Suprapubic skin (tissue), 4 donors: ENCODE measurements at regions not wholly inside any gene's neighbourhood (a gene's known extent, or its start where the extent isn't known, plus 50 kb on each side); places are given as distances from the start of the nearest gene placed in this dataset.

Experiments used
- DNase-seq, 2 donors: peaks; one replicate each; pipeline ENCODE4 v3.0.0-alpha.2; 2019; ENCODE audit warnings: low spot score in 2 of 2
- H3K27ac ChIP-seq: fragments of 200-600 bp; sonication (generic); one replicate; pipeline ENCODE4 v1.5.1; 2019
- H3K27me3 ChIP-seq: fragments of 200-600 bp; sonication (generic); one replicate; pipeline ENCODE4 v1.5.1; 2019
- H3K36me3 ChIP-seq: fragments of 200-600 bp; sonication (generic); one replicate; pipeline ENCODE4 v1.5.1; 2019
- H3K4me1 ChIP-seq: fragments of 200-600 bp; sonication (generic); one replicate; pipeline ENCODE4 v1.5.1; 2019
- H3K4me3 ChIP-seq: fragments of 200-600 bp; sonication (generic); one replicate; pipeline ENCODE4 v1.5.1; 2019; ENCODE audit warnings: mild to moderate bottlenecking
- H3K9me3 ChIP-seq: fragments of 200-600 bp; sonication (generic); one replicate; pipeline ENCODE4 v1.5.1; 2019
- EP300 ChIP-seq: sonication (generic); formaldehyde crosslinking; IDR thresholded peaks from one replicate; pipeline ENCODE4 v1.6.1; 2017; ENCODE audit warnings: antibody characterized with exemption
- POLR2A ChIP-seq, 2 donors: fragments of 450-650 bp; IDR thresholded peaks; one replicate each; pipeline ENCODE4 v1.6.1; 2017; ENCODE audit warnings: antibody characterized with exemption in 2 of 2, mild to moderate bottlenecking in 2 of 2, moderate library complexity in 2 of 2
- POLR2AphosphoS5 ChIP-seq, 3 donors: sonication (generic); formaldehyde crosslinking; IDR thresholded peaks; one replicate each; pipeline ENCODE4 v1.6.1; 2017; ENCODE audit warnings: antibody characterized with exemption in 3 of 3
- WGBS: methylation state at CpG from one replicate; pipeline ENCODE4 v1.1.5; 2018; 5-methylcytosine and 5-hydroxymethylcytosine counted together
- TF ChIP-seq, protein P1 (sequence below), 2 donors: fragments of 200-600 bp in 1 of 2; fragments of 450-650 bp in 1 of 2; sonication (generic) in 1 of 2; IDR thresholded peaks; one replicate each; pipeline ENCODE4 v1.5.1; 2016 to 2019; ENCODE audit warnings: antibody characterized with exemption in 2 of 2, mild to moderate bottlenecking in 1 of 2, moderate library complexity in 1 of 2

DNA sequence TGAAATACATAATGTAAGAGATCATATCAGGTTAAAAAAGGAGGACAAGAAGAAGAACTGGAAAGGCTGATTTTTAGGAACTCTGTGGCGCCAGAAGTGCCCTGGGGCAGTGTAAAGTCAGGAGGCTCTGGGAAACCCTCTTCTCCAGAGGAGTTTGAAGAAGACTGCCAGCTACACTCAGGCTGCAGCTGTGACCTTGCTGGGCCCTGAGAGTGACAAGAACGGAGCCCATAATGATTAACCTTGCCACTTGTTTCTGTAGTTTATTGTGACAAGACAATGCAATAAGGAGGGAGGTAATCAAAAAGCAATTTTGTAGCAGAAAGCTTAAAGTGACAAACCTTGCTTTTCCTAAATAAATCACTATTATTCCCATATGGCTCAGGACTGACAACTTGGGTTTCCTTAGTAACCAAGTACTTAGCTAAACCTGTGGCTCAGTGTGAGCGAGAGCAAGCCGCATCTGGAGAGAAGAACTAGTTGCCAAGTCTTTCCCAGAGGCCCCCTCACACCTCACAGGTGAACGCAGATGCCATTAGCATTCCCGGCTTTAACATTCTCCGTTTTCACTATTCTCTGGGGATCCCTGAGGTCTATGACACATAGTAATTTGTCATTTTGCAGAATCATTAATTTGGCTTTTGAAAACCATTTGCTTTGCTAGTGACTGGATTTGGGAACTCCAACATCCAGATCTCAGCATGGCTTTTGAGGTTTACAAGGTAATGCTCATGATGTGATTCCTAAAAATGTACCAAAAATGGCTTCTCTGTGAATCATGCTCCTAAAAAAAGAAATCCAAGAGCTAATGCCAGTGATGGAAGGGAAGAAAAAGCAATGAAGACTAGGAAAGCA, 115.9 kb downstream of the OMA1 start:
- no peaks in the 10 kb centered on the region for H3K27me3 ChIP-seq
- 79% methylated on average over 7 of the region's 7 CpGs for WGBS
- no peaks in the 10 kb centered on the region for H3K36me3 ChIP-seq
- no peak overlapping the region for H3K27ac ChIP-seq
- DNase-seq, result no peak
- peaks cover 3% of the 10 kb centered on the region for H3K4me1 ChIP-seq
- TF ChIP-seq, protein P1, sequence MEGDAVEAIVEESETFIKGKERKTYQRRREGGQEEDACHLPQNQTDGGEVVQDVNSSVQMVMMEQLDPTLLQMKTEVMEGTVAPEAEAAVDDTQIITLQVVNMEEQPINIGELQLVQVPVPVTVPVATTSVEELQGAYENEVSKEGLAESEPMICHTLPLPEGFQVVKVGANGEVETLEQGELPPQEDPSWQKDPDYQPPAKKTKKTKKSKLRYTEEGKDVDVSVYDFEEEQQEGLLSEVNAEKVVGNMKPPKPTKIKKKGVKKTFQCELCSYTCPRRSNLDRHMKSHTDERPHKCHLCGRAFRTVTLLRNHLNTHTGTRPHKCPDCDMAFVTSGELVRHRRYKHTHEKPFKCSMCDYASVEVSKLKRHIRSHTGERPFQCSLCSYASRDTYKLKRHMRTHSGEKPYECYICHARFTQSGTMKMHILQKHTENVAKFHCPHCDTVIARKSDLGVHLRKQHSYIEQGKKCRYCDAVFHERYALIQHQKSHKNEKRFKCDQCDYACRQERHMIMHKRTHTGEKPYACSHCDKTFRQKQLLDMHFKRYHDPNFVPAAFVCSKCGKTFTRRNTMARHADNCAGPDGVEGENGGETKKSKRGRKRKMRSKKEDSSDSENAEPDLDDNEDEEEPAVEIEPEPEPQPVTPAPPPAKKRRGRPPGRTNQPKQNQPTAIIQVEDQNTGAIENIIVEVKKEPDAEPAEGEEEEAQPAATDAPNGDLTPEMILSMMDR (IDR thresholded peaks at IDR 0.05), result no peak
- no peak for TF ChIP-seq POLR2A (IDR thresholded peaks at IDR 0.05)
- no peak for TF ChIP-seq POLR2AphosphoS5 (IDR thresholded peaks at IDR 0.05)
- TF ChIP-seq EP300, result no peak
- H3K4me3 ChIP-seq, result no peak overlapping the region
- H3K9me3 ChIP-seq, result no peaks in the 10 kb centered on the region

DNA sequence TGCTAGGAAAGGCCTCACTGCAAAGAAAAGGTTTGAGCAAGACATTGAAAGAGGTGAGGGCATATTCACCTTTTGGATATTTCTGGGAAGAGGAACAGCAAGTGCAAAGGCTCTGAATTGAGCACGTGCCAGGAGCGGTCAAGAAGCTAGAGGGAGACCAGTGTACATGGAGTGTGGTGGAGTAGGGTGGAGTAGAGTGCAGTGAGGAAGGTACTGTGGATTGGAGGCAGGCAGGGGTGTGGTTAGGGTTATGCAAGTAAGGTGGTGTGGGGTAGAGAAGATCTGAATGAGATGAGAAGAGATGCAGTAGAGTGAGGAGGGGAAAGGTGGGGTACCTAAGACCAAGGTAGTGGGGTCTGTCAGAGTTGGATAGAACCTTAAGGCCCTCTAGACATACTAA, 119.6 kb downstream of the OMA1 start:
- no peaks in the 10 kb centered on the region for H3K27me3 ChIP-seq
- H3K4me1 ChIP-seq, result no peaks in the 10 kb centered on the region
- TF ChIP-seq EP300 (no peak), POLR2A (IDR thresholded peaks at IDR 0.05) (no peak), POLR2AphosphoS5 (IDR thresholded peaks at IDR 0.05) (no peak)
- TF ChIP-seq, protein P1 (IDR thresholded peaks at IDR 0.05), result no peak
- no peak overlapping the region for H3K4me3 ChIP-seq
- H3K27ac ChIP-seq, result no peak overlapping the region
- WGBS, result 95% methylated on average over 2 of the region's 2 CpGs
- H3K9me3 ChIP-seq, result no peaks in the 10 kb centered on the region
- no peak for DNase-seq
- no peaks in the 10 kb centered on the region for H3K36me3 ChIP-seq

DNA sequence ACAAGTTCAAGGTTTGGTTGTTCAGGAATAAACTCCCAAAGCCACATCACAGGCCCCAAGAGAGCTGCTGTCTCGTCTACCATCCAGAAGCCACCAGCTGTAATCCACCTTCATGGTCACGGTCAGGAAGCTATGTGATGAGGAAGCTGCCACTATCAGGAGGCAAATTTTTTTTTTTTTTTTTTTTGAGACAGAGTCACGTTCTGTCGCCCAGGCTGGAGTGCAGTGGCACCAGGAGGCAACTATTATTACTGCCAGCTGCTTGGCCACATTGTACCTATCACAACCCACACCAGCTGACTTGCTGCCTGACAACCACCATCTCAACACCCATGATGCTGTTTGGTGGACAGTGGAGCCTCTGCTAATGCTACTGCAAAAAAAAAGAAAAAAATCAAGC, 124.1 kb downstream of the OMA1 start:
- Histone ChIP-seq H3K9me3 (no peaks in the 10 kb centered on the region), H3K27ac (no peak overlapping the region), H3K4me1 (no peaks in the 10 kb centered on the region), H3K4me3 (no peak overlapping the region), H3K27me3 (no peaks in the 10 kb centered on the region), H3K36me3 (no peaks in the 10 kb centered on the region)
- no peak for DNase-seq
- TF ChIP-seq EP300 (no peak), POLR2AphosphoS5 (IDR thresholded peaks at IDR 0.05) (no peak)
- TF ChIP-seq, protein P1 (IDR thresholded peaks at IDR 0.05), result no peak
- whole genome bisulfite sequencing, result 86% methylated on average over 4 of the region's 4 CpGs

DNA sequence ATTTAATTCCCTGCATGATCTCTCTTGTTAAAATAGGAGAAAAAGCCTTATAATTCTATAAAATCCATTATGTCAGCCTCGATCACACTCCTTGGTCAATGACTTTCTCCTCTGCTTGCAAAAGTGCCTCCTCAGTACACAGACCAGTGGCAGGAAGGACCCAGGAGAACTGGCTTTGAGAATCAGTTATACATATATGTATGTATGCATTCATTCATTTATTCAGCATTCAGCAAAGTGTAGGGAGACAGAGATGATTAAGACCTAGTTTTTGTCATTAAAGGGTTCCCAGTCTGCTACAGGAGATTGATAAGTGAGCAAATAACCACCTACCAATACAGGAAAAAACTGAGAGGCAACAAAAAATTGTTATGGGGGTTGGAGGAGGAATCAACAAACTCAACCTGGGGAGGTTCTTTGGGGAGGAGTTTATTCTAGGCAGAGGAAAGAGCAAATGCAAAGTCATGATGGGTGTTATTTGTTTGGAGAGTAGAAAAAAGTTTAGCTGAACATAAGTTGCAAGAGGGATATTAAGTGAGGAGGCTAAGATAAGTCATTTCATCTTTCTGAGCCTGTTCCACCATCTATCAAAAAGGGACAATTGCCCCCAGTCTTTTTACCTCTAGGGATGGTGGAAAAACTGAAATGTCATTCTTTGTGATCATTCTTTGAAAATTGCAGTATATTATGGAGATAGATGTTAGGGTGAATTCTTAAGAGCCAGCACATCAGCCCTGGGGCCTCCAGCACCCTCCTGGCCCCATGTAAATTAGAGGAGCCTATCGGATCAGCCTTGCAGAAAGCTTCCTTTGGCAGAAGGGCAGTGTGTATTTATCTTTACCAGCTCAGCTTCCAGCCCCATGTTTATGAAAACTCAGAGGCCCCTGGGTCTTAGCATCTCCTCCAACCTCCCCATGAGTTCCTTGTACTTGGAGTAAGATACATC, 128.0 kb downstream of the OMA1 start:
- H3K27me3 ChIP-seq, result no peaks in the 10 kb centered on the region
- no peak for DNase-seq
- H3K4me3 ChIP-seq, result no peak overlapping the region
- H3K27ac ChIP-seq, result no peak overlapping the region
- 86% methylated on average over 2 of the region's 2 CpGs for whole genome bisulfite sequencing
- H3K9me3 ChIP-seq, result no peaks in the 10 kb centered on the region
- no peak for TF ChIP-seq POLR2A (IDR thresholded peaks at IDR 0.05)
- TF ChIP-seq, protein P1 (IDR thresholded peaks at IDR 0.05), result no peak
- no peak for TF ChIP-seq EP300
- TF ChIP-seq POLR2AphosphoS5 (IDR thresholded peaks at IDR 0.05), result no peak
- H3K36me3 ChIP-seq, result no peaks in the 10 kb centered on the region
- no peaks in the 10 kb centered on the region for H3K4me1 ChIP-seq

DNA sequence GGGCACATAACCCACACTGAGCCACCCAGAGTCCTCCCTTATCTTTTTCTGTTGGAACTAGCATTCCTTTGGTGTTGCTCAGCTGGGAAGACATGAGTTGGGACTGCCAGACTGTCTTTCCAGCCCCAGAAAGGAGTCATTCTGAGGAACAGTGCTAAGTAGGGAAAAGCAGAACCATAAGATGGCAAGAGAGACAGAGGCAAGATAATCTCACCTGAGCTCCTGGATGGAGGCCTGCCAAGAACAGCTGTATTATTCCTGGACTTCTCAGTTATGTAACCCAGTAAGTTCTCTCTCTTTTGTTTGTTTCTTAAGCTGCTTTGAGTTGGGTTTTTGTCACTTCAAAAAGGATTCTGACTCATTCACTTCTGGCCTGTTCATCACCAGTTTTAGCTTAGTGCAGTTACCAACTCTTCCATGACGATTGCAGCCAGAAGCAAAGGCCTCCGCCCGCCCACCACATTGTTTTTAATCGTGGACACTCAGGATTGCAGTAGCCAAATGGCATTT, 134.4 kb downstream of the OMA1 start:
- no peaks in the 10 kb centered on the region for H3K36me3 ChIP-seq
- no peaks in the 10 kb centered on the region for H3K9me3 ChIP-seq
- 62% methylated on average over 4 of the region's 4 CpGs for WGBS
- H3K4me3 ChIP-seq, result no peak overlapping the region
- TF ChIP-seq EP300 (no peak), POLR2AphosphoS5 (IDR thresholded peaks at IDR 0.05) (no peak), POLR2A (IDR thresholded peaks at IDR 0.05) (no peak)
- TF ChIP-seq, protein P1 (IDR thresholded peaks at IDR 0.05), result no peak
- no peak for DNase-seq
- no peak overlapping the region for H3K27ac ChIP-seq
- H3K4me1 ChIP-seq, result no peaks in the 10 kb centered on the region
- H3K27me3 ChIP-seq, result no peaks in the 10 kb centered on the region
